T-helper 1 cell treated with Interleukin-12 subunit alpha and Interleukin-12 subunit beta and Interleukin-4 antibody, amounts not matched to agents 30 μg/mL and 1 μg/mL, for 36 hours (primary cell): ENCODE measurements at regions not wholly inside any gene's neighbourhood (a gene's known extent, or its start where the extent isn't known, plus 50 kb on each side); places are given as distances from the start of the nearest gene placed in this dataset.
"Not testable (repeated sequence)": the region's sequence is repeated elsewhere in the genome, so short reads cannot be mapped to it uniquely, and the experiment has no call there.

Experiments used
- H3K27ac Mint-ChIP-seq: one replicate; pipeline ENCODE4 v1.8.0; 2021; ENCODE audit warnings: mild to moderate bottlenecking, mixed read lengths
- H3K27me3 Mint-ChIP-seq: one replicate; pipeline ENCODE4 v1.8.0; 2021; ENCODE audit warnings: low read depth, mixed read lengths
- H3K36me3 Mint-ChIP-seq: one replicate; pipeline ENCODE4 v1.8.0; 2021; ENCODE audit warnings: low read depth, mixed read lengths
- H3K4me1 Mint-ChIP-seq: one replicate; pipeline ENCODE4 v1.8.0; 2021; ENCODE audit warnings: low read depth, mixed read lengths
- H3K4me3 Mint-ChIP-seq: one replicate; pipeline ENCODE4 v1.8.0; 2021; ENCODE audit warnings: mild to moderate bottlenecking, moderate library complexity, mixed read lengths
- H3K9me3 Mint-ChIP-seq: one replicate; pipeline ENCODE4 v1.8.0; 2021; ENCODE audit warnings: mixed read lengths

DNA sequence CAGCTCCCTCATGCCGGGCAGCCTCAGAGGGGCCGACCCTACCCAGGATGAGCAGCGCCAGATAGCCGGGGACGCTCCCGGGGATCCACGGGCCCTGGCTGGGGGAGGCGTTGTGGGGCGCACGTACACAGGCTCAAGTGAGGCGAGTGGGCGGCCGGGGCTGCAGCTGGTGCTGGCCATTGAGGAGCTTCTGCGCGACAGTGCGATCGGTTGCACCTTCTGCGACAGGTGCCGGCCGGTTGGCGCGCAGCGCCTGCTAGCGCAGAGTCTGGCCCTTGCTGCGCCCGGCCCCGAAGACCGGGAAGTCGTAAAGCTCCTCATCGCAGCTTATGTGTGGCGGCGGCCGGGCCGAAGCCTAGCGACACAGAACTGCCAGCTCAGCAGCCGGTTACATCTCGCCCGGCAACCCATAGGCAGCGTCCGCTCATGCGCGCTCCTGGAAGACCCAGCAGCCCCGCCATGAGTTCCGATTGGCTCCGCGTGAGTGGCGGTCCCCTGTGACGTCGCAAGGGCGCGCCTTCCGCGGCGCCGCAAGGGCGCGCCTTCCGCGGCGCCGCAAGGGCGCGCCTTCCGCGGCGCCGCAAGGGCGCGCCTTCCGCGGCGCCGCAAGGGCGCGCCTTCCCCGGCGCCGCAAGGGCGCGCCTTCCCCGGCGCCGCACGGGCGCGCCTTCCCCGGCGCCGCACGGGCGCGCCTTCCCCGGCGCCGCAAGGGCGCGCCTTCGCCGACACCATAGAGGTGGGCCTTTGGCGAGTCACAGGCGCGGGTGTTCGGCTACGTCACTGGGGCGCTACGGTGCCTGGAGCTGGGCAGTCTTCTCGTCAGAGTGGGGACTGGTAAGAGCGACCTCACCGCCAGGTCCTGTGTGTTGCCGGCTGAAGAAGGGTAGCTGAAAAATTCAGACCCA is 308.6 kb downstream of the ZNF37A start:
- H3K4me3 Mint-ChIP-seq: peak overlapping the region; percentile 92
- H3K9me3 Mint-ChIP-seq, H3K36me3 Mint-ChIP-seq, H3K4me1 Mint-ChIP-seq, H3K27me3 Mint-ChIP-seq: not testable (repeated sequence)
- peak overlapping the region; percentile 98 for H3K27ac Mint-ChIP-seq

DNA sequence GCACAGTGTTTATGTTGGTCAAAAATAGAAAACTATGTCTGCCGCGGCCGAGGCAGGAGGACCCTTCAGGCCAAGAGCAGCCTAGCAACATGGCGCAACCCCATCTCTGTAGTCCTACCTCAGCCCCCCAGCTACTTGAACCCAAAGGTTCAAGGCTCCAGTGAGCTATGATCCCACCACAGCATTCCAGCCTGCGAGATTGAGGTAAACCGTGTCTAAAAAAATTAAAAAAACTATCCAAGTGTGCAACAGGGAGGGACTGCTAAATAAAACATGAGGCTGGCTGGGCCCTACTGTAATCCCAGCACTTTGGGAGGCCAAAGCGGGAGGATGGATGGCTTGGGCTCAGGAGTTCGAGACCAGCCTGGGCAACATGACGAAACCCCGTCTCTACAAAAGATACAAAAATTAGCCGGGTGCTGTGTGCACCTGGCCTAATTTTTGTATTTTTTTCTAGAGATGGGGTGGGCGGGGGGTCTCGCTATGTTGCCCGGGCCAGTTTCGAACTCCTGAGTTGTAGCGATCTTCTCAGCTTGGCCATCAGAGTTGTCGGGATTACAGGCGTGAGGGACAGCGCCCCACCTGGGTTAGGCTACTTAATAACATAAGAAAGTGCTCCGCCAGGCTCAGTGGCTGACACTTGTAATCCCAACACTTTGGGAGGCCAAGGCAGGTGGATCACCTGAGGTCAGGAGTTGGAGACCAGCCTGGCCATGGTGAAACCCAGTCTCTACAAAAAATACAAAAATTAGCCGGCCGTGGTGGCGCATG is 309.4 kb downstream of the ZNF37A start:
- Mint-ChIP-seq H3K27ac (peak overlapping the region; percentile 97), H3K4me3 (peak overlapping the region; percentile 86)
- not testable (repeated sequence) for H3K27me3 Mint-ChIP-seq, H3K9me3 Mint-ChIP-seq, H3K4me1 Mint-ChIP-seq, H3K36me3 Mint-ChIP-seq

DNA sequence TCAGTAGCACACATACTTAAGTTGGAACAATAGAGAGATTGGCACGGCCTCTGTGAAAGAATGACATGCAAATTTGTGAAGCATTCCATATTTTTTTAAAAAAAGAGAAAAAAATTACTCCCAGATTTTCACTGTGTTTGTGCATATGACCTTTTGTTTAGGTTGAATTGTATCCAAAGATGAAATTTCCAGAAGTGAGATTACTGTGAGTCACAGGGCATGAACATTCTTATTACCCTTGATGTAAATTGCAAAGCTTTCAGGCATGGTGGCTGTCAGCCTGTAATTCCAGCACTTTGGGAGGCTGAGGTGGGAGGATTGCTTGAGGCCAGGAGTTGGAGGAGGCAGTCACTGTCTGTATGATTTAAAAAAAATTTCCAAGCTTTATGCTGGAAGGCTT is 329.5 kb downstream of the ZNF37A start:
- H3K27me3 Mint-ChIP-seq, H3K9me3 Mint-ChIP-seq, H3K4me1 Mint-ChIP-seq, H3K36me3 Mint-ChIP-seq, H3K27ac Mint-ChIP-seq, H3K4me3 Mint-ChIP-seq: not testable (repeated sequence)

DNA sequence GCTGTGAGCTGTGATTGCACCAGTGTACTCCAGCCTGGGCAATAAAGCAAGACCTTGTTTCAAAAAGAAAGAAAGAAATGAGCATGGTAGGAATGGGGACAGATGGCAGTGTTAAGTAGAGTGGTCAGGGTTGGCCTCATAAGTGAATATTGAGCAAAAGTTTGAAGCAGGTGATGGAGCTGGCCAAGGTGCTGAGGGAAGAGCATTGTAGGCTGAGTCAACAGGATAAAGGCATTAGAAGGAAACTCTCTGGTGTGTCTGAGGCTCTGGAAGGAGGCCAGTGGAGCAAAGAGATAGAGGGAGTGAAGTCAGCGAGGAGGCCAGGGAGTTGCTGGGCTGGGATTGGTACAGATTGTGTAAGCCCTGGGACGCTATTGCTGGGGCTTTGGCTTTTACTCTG is 336.1 kb downstream of the ZNF37A start:
- H3K9me3 Mint-ChIP-seq, H3K36me3 Mint-ChIP-seq, H3K4me3 Mint-ChIP-seq, H3K27ac Mint-ChIP-seq, H3K27me3 Mint-ChIP-seq, H3K4me1 Mint-ChIP-seq: not testable (repeated sequence)

DNA sequence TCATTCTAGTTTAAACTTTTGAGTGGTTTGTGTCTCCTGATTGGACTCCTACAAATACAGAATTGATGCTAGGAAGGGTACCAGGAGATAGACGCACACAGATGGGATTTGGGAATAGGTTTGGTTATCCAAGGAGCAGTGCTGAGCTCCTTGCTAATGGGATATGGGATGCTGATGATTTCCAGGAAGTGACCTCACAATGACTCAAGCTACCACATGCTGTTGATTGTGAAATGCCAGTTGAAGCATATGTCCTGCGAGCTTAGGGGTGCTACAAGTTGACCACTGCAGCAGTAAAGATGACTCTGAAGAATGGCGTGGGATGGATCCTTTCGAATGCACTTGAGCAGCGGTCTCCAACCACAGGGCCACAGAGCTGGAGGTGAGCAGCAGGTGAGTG is 343.2 kb downstream of the ZNF37A start:
- H3K27me3 Mint-ChIP-seq, H3K36me3 Mint-ChIP-seq, H3K9me3 Mint-ChIP-seq, H3K4me1 Mint-ChIP-seq, H3K4me3 Mint-ChIP-seq, H3K27ac Mint-ChIP-seq: not testable (repeated sequence)

DNA sequence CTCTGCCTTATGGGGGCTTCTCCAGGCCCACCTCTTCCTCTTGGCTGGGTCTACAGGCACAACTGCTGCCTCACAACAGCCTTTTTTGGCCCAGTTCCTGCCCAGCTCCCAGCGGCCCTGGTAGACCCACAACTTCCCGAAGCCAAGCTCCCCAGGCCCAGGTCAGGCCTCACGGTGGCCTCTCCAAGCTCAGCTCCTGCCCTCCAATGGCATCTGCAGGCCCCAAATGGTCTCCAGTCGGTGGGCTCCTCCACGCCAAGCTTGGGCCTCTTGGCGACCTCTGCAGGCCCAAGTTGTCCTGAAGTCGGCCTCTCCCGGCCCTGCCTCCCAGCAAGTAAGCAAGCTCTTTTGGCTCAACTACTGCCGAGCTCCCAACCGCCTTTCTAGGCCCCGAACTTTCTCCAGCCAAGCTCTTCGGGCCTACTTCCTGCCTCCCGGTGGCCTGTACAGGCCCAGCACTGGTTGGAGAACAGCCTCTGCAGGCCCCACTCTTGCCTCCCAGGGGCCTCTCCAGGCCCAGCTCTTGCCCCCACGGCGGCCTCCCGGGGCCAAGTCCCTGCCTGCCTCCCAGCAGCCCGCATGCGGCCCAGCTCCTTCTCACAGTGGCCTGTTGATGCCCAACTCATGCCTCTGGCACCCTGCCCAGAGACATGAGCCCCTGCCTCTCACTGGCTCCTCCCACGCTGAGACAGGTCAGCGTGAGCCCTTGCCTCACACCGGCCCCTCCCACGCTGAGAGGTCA is 354.6 kb downstream of the ZNF37A start:
- not testable (repeated sequence) for H3K9me3 Mint-ChIP-seq, H3K4me3 Mint-ChIP-seq, H3K4me1 Mint-ChIP-seq, H3K36me3 Mint-ChIP-seq, H3K27me3 Mint-ChIP-seq, H3K27ac Mint-ChIP-seq

DNA sequence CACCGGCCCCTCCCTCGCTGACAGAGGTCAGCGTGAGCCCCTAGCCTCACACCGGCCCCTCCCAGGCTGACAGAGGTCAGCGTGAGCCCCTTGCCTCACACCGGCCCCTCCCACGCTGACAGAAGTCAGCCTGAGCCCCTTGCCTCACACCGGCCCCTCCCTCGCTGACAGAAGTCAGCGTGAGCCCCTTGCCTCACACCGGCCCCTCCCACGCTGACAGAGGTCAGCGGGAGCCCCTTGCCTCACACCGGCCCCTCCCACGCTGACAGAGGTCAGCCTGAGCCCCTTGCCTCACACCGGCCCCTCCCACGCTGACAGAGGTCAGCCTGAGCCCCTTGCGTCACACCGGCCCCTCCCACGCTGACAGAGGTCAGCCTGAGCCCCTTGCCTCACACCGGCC is 355.5 kb downstream of the ZNF37A start:
- H3K9me3 Mint-ChIP-seq, H3K4me1 Mint-ChIP-seq, H3K4me3 Mint-ChIP-seq, H3K27me3 Mint-ChIP-seq, H3K27ac Mint-ChIP-seq, H3K36me3 Mint-ChIP-seq: not testable (repeated sequence)

DNA sequence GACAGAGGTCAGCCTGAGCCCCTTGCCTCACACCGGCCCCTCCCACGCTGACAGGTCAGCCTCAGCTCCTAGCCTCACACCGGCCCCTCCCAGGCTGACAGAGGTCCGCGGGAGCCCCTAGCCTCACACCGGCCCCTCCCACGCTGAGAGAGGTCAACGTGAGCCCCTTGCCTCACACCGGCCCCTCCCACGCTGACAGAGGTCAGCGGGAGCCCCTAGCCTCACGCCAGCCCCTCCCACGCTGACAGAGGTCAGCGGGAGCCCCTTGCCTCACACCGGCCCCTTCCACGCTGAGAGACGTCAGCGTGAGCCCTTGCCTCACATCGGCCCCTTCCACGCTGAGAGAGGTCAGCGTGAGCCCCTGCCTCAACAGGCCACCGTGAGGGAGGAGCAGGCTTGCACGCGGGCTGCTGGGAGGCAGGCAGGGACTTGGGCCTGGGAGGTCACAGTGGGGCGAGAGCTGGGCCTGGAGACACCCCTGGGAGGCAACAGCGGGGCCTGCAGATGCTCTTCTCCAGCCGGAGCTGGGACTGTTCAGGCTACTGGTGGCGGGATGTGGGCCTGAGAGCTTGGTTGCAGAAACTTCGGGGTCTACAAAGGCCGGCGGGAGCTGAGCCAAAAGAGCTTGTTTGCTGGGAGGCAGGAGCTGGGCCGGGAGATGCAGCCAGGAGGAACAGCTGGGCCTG is 356.4 kb downstream of the ZNF37A start:
- H3K27ac Mint-ChIP-seq, H3K4me3 Mint-ChIP-seq, H3K4me1 Mint-ChIP-seq, H3K36me3 Mint-ChIP-seq, H3K9me3 Mint-ChIP-seq, H3K27me3 Mint-ChIP-seq: not testable (repeated sequence)

DNA sequence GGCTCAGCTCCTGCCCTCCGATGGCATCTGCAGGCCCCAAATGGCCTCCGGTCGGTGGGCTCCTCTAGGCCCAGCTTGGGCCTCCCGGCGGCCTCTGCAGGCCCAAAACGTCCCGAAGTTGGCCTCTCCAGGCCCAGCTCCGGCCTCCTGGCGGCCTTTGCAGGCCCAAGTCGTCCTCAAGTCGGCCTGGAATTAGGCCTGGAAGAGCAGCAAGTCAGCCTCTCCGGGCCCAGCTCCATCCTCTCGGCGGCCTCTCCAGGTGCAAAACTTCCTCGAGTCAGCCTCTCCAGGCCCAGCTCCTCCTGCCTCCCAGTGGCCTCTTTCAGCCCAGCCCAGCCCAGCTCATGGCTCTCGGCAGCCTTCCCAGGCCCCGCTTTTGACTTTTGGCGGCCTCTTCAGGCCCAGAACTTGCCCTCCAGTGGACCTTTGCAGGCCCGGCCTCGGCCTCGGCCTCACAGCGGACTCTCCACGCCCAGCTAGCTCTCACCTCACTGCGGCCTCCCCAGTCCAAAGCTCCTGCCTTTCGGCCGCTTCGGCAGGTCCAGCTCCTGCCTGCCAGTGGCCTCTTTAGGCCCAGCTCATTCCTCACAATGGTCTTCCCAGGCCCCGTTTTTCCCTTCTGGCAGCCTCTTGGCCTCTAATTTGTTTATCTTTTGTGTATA is 357.3 kb downstream of the ZNF37A start:
- H3K27ac Mint-ChIP-seq, H3K4me3 Mint-ChIP-seq, H3K4me1 Mint-ChIP-seq, H3K27me3 Mint-ChIP-seq, H3K9me3 Mint-ChIP-seq, H3K36me3 Mint-ChIP-seq: not testable (repeated sequence)
